Testis (tissue), 2 donors: ENCODE measurements at regions not wholly inside any gene's neighbourhood (a gene's known extent, or its start where the extent isn't known, plus 50 kb on each side); places are given as distances from the start of the nearest gene placed in this dataset.

Experiments
- CTCF ChIP-seq, 3 experiments: fragments of 450-650 bp in 2 of 3; fragments of 200-600 bp in 1 of 3; sonication (generic) in 1 of 3; IDR thresholded peaks; one replicate each; pipeline ENCODE4 v1.5.1; 2016 to 2019; ENCODE audit warnings: antibody characterized with exemption in 3 of 3, mild to moderate bottlenecking in 2 of 3, moderate library complexity in 1 of 3
- POLR2A ChIP-seq: fragments of 450-650 bp; IDR thresholded peaks from one replicate; pipeline ENCODE4 v1.6.1; 2017; ENCODE audit warnings: antibody characterized with exemption, mild to moderate bottlenecking, moderate library complexity

GRCh38 chr5:174547814-174548213 lies 176.6 kb upstream of the MSX2 start:
- TF ChIP-seq CTCF (IDR thresholded peaks at IDR 0.05) (no peak), POLR2A (no peak)
